ENCODE measurements at regions not wholly inside any gene's neighbourhood (a gene's known extent, or its start where the extent isn't known, plus 50 kb on each side); places are given as distances from the start of the nearest gene placed in this dataset.

DNA sequence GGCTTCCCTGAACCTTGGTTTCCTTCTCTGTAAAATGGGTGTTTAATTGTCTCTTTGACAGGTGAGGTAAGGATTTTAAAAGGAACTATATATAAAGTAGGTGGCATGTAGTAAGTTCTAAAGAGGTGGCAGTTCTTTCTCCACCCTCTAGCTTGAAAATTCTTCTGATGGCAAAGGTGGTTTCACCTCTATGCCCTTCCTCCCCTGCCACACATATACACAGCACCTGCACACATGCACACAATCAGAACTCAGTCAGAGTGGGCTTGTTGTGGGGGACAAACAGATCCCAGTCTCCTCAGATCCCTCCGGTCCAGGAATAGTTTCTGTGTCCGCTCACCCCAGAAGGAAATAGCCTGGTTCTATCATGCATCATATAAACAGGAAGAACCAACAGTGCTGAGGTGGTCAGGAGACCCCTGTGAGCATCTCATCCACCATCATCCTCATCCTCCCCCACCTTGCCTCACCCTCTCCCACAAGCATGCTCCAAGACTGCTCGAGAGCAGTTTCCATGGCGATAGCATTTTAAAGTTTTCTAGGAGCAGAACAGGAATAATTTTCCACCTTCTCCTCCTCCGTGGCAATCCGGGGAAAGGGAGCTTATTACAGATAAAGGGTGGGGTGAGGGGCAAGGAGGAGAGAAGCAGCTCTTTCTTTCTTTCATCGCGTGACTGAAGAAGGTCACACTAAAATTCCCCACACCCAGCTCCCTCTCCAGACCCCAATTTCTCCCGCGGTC, 123.6 kb downstream of the CHST1 start:
- TF ChIP-seq, protein P1, sequence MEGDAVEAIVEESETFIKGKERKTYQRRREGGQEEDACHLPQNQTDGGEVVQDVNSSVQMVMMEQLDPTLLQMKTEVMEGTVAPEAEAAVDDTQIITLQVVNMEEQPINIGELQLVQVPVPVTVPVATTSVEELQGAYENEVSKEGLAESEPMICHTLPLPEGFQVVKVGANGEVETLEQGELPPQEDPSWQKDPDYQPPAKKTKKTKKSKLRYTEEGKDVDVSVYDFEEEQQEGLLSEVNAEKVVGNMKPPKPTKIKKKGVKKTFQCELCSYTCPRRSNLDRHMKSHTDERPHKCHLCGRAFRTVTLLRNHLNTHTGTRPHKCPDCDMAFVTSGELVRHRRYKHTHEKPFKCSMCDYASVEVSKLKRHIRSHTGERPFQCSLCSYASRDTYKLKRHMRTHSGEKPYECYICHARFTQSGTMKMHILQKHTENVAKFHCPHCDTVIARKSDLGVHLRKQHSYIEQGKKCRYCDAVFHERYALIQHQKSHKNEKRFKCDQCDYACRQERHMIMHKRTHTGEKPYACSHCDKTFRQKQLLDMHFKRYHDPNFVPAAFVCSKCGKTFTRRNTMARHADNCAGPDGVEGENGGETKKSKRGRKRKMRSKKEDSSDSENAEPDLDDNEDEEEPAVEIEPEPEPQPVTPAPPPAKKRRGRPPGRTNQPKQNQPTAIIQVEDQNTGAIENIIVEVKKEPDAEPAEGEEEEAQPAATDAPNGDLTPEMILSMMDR (IDR thresholded peaks at IDR 0.05) = no peak
- no peak for TF ChIP-seq EZH2 (IDR thresholded peaks at IDR 0.05)

Measured in neural progenitor cell (in vitro differentiated cells).